HEK293T (cell line): ENCODE measurements at regions not wholly inside any gene's neighbourhood (a gene's known extent, or its start where the extent isn't known, plus 50 kb on each side); places are given as distances from the start of the nearest gene placed in this dataset.

Experiments
- CTCF ChIA-PET: fragments of 350-600 bp; formaldehyde crosslinking; extraction: SDS; loops from one replicate; lab custom pipeline; 2021; ENCODE audit warnings: antibody characterized with exemption, inconsistent platforms; lab: Yijun Ruan, JAX
- POLR2A ChIA-PET: fragments of 350-600 bp; formaldehyde crosslinking; extraction: SDS; loops from one replicate; lab custom pipeline; 2020; ENCODE audit warnings: antibody characterized with exemption, inconsistent platforms; lab: Yijun Ruan, JAX
- DNase-seq: peaks from one replicate; pipeline ENCODE4 v3.0.0; 2012; ENCODE audit warnings: mixed read lengths; ENCODE audit errors: extremely low spot score
- ARNT ChIP-seq: fragments of 450-650 bp; IDR thresholded peaks from 2 replicates; pipeline ENCODE4 v1.6.1; 2017; ENCODE audit warnings: mild to moderate bottlenecking
- BHLHE40 ChIP-seq: fragments of 450-650 bp; IDR thresholded peaks from 2 replicates; pipeline ENCODE4 v1.6.1; 2016; ENCODE audit warnings: mild to moderate bottlenecking, moderate library complexity, borderline replicate concordance
- CTBP1 ChIP-seq: fragments of 450-650 bp; IDR thresholded peaks from 2 replicates; pipeline ENCODE4 v1.6.1; 2016; ENCODE audit warnings: borderline replicate concordance
- ELF4 ChIP-seq: fragments of 450-650 bp; IDR thresholded peaks from 2 replicates; pipeline ENCODE4 v1.6.1; 2017; ENCODE audit warnings: antibody characterized with exemption
- FOXA1 ChIP-seq: fragments of 450-650 bp; IDR thresholded peaks from 2 replicates; pipeline ENCODE4 v1.6.1; 2016; ENCODE audit warnings: mild to moderate bottlenecking
- FOXK2 ChIP-seq: fragments of 450-650 bp; IDR thresholded peaks from 2 replicates; pipeline ENCODE4 v1.6.1; 2016; ENCODE audit warnings: mild to moderate bottlenecking
- FOXM1 ChIP-seq: fragments of 450-650 bp; IDR thresholded peaks from 2 replicates; pipeline ENCODE4 v1.6.1; 2017; ENCODE audit warnings: mild to moderate bottlenecking, borderline replicate concordance
- HDGF ChIP-seq: fragments of 450-650 bp; IDR thresholded peaks from 2 replicates; pipeline ENCODE4 v1.6.1; 2017; ENCODE audit warnings: antibody characterized with exemption, borderline replicate concordance
- L3MBTL2 ChIP-seq: fragments of 450-650 bp; conservative IDR thresholded peaks from 2 replicates; pipeline ENCODE4 v1.6.1; 2016; ENCODE audit warnings: mild to moderate bottlenecking
- LEF1 ChIP-seq: fragments of 450-650 bp; IDR thresholded peaks from 2 replicates; pipeline ENCODE4 v1.6.1; 2017; ENCODE audit warnings: mild to moderate bottlenecking, borderline replicate concordance
- NFRKB ChIP-seq: fragments of 450-650 bp; IDR thresholded peaks from 2 replicates; pipeline ENCODE4 v1.6.1; 2016; ENCODE audit warnings: mild to moderate bottlenecking, moderate library complexity
- PKNOX1 ChIP-seq: fragments of 450-650 bp; IDR thresholded peaks from 2 replicates; pipeline ENCODE4 v1.6.1; 2016
- SP1 ChIP-seq: fragments of 450-650 bp; IDR thresholded peaks from 2 replicates; pipeline ENCODE4 v1.6.1; 2017
- SUZ12 ChIP-seq: fragments of 450-650 bp; IDR thresholded peaks from 2 replicates; pipeline ENCODE4 v1.6.1; 2016; ENCODE audit warnings: mild to moderate bottlenecking
- TARDBP ChIP-seq: fragments of 450-650 bp; IDR thresholded peaks from 2 replicates; pipeline ENCODE4 v1.6.1; 2016
- ZNF384 ChIP-seq: fragments of 450-650 bp; IDR thresholded peaks from 2 replicates; pipeline ENCODE4 v1.6.1; 2016

DNA sequence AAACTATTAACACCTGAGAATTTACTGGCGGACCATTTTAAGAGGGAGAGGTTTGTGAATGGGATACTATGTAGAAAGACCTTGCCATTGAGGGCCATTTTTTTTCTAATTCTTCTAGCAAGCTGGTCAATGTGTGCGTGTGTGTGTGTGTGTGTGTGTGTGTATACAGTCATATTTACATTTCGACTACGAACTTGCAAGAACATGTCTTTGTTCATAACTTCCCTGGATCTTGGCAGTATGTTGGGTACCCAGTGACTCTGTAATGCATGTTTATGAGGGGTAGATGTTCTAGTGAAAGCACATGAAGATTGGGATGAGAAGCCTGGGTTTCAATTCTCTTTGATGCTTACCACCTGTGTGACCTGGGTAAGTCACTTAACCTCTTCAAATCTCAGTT is 133.6 kb downstream of the UBE2E3 start:
- CTCF ChIA-PET = no interaction called here
- no peak for DNase-seq
- POLR2A ChIA-PET = no interaction called here
- TF ChIP-seq ZNF384 (no peak), SP1 (no peak), NFRKB (no peak), FOXK2 (no peak), CTBP1 (no peak), TARDBP (no peak), PKNOX1 (no peak), L3MBTL2 (no peak), FOXA1 (no peak), HDGF (no peak), SUZ12 (no peak), ELF4 (no peak), BHLHE40 (no peak), FOXM1 (no peak), LEF1 (no peak), ARNT (no peak)

- no peak for TF ChIP-seq ZNF384
- TF ChIP-seq BHLHE40 = no peak
- TF ChIP-seq TARDBP = no peak
- TF ChIP-seq HDGF = no peak
- DNase-seq = no peak
- CTCF ChIA-PET = interaction anchor here (0.6 kb wide), 1 partner anchor 117 kb away, joined by 3 read pairs; no protein-coding TSS in a partner anchor
- POLR2A ChIA-PET = no interaction called here
Measured at GRCh38 chr2:181116261-181116660, 135.9 kb downstream of the UBE2E3 start.

DNA sequence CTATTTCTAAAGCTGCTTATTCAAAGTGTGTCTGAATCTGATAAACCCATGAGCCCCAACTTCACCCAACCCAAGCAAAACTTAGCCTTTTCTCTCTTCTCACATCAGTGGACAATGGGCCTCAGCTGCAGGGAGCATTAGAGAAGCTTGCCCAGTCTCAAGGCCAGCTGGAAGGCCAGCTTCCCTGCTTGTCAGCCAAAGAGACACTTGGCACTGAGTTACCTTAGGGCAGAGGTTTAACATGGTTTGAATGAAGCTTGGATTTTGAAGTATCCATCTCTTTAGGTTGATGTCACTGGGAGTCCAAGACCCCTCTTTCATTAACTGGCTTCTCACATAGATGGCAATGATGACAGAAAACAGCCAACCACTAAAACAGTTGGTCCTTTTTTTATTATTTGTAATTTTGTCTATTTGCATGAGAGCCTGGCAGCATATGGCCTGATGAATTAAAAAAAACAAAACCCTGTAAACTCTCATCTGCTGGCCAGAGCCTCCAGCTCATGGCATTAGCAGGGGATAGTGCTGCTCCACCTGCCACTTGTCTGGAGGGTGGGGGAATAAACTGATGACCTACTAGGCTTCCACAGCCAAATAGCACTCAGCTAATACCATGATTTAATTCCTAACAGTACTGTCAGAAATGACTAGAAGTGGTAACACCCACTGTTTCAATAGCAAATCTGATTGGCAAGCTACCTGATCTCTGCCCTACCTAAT is 137.0 kb downstream of the UBE2E3 start:
- TF ChIP-seq LEF1 (no peak), PKNOX1 (no peak), TARDBP (no peak), ZNF384 (no peak), FOXA1 (no peak), SP1 (no peak), L3MBTL2 (no peak), BHLHE40 (no peak), NFRKB (no peak), HDGF (no peak), ARNT (no peak), SUZ12 (no peak), FOXM1 (no peak), FOXK2 (no peak)
- ChIA-PET POLR2A (no interaction called here), CTCF (no interaction called here)
- DNase-seq = no peak

DNA sequence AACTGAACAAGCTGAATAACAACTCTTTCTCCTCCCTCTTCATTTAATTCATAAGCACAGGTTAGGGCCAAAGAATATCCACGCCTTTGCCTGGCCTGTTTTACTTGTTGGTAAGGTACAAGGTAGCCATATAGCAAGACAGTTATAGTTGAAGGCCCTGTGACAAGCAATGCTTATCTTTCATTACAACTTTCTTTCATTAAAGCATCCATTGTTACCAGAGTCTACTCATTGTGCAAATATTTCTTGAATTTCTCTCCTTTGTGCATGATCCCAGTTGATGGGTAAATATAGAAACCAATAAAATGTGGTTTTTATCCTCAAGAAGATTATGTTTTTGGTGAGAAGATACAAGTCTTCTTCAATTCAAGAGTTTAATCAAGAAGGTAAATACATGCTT is 140.2 kb downstream of the UBE2E3 start:
- ChIA-PET CTCF (no interaction called here), POLR2A (no interaction called here)
- no peak for DNase-seq
- TF ChIP-seq BHLHE40 (no peak), ARNT (no peak), ELF4 (no peak), L3MBTL2 (no peak), PKNOX1 (no peak), FOXA1 (no peak), LEF1 (no peak), FOXM1 (no peak), HDGF (no peak), ZNF384 (no peak), SP1 (no peak), SUZ12 (no peak), CTBP1 (no peak), TARDBP (no peak), FOXK2 (no peak)

- POLR2A ChIA-PET = no interaction called here
- TF ChIP-seq FOXK2 (no peak), NFRKB (no peak), SUZ12 (no peak), FOXM1 (no peak), CTBP1 (no peak), ARNT (no peak), LEF1 (no peak), BHLHE40 (no peak)
- CTCF ChIA-PET = no interaction called here
- DNase-seq = no peak
Measured at GRCh38 chr2:181121996-181122395, 141.6 kb downstream of the UBE2E3 start.

- TF ChIP-seq ELF4 = no peak
- no peak for TF ChIP-seq L3MBTL2
- no peak for TF ChIP-seq TARDBP
- no peak for TF ChIP-seq CTBP1
- no peak for TF ChIP-seq NFRKB
- no peak for TF ChIP-seq SUZ12
- TF ChIP-seq SP1 = no peak
- no peak for TF ChIP-seq ZNF384
- no peak for TF ChIP-seq FOXK2
- TF ChIP-seq ARNT = no peak
- no peak for TF ChIP-seq LEF1
- TF ChIP-seq FOXM1 = no peak
- TF ChIP-seq FOXA1 = no peak
- TF ChIP-seq HDGF = no peak
- no peak for TF ChIP-seq PKNOX1
- TF ChIP-seq BHLHE40 = no peak
- no peak for DNase-seq
- ChIA-PET POLR2A (no interaction called here), CTCF (no interaction called here)
Measured at GRCh38 chr2:181122601-181123000, 142.2 kb downstream of the UBE2E3 start.
